ENCODE measurements at regions not wholly inside any gene's neighbourhood (a gene's known extent, or its start where the extent isn't known, plus 50 kb on each side); places are given as distances from the start of the nearest gene placed in this dataset.

DNA sequence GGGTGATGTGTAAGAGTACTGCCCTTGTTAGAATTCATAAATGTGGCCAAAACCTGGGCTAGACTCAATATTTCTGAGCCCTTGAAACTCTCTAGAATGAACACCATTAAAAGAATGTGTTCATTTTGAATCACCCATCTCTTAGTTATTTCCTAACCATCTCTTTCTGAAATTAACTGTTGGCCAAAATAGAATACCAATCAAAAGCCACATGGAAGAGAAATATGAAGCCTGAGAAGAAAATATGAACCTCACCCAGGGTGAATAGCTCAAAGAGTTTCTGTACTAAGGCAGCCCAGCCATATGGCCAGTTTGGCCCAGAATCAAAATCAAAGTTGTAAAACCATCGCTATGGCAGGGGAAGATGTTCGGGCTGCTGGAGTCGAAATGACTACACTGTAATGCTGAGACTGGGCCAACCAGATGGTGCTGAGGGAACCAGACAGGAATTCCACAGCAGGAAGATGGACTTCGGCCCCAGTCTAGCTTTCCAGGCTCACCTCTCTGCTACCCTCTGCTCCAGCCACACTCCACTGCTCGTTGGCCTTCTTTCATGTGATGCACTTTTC, 154.3 kb upstream of the ZFHX3 start:
- no peak for DNase-seq

DNA sequence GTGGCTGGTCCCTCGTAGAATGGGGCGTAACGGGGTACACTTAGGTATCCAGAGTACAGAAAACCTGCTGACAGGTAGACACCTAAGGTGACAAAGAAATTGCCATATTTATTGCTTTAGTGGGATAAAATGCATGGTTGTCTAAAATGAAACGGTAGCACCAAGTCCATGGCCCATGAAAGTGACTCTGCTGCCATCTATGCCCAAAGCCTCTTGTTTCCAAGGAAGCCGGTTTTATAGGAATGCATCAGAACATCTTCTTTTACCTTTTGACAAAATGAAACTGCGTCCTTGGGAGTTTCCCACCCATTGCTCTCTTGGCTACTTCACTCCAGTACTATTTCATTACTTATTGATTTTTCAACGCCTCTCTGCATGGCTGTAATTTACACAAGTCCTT, 151.3 kb upstream of the ZFHX3 start:
- DNase-seq, result no peak

DNA sequence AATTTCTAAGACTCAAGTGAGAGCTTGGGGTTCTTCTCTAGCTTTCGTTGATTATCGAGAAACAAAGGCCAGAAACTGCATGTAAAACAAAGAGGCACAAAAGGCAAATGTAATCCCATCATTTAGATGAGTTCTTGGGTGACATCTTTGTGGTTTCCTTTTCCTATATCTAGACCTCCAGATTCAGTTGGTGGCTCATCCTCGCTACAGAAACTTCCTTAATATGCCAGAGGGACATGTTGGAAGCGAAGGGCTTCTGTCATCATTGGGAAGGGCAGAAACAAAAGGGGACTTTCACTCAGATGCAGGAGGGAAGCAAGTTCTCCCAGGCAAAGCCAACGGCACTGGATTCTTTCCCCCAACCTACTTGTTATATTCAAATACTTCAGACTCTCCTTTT, 150.6 kb upstream of the ZFHX3 start:
- DNase-seq, result no peak

DNA sequence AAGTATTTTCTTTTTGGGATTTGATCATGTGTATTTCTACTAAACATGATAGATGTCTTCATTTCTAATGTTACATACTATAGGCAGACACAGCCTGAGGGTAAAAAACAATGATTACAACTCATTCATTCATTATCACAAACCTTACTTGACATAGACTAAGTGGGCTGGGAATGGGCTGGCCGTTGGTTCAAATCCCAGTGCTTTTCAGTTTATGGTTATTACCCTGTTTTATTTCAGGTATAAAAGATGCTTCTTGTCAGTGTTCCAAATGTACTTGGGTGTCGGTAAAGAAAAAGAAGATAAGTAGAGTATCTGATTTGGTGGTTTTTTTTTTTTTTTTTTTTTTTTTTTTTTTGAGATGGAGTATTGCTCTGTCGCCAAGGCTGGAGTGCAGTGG, 149.7 kb upstream of the ZFHX3 start:
- no peak for DNase-seq

DNA sequence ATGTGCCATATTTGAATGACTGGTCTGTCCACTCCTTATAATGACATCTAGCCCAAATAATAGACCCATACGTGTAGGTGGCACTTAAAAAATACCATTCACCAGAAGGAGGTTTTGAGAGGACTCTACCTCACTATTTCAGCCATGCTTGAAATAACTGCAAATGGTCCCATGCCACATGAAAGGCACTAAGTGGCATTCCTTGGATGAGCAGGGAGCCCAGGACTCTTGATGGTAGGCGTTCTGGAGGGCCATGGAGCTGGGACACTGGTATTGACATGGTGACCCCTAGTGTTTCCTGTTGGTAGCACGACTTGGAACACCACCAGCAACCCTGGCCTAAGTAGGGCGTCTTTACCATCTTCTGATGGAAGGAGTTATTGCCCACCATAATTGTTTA, 148.7 kb upstream of the ZFHX3 start:
- DNase-seq, result peak; percentile 6

DNA sequence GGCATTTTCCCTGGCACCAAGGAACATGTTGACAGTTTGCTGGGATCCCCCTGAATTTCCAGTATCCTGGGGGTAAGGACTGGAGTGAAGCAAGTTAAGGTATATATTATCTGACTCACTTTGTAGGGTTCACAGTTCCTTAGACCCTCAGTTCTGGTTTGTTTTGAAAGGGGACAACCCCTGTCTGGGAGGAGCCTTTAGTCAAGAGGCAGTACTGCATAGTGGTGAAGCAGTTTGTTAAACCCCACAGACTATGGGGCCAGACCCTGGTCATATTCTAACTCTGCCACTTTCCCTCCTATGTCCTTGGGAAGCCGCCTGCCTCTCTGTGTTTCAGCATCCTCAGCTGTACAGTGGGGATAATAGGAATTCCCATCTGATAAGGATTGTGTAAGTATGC, 145.5 kb upstream of the ZFHX3 start:
- DNase-seq, result no peak

DNA sequence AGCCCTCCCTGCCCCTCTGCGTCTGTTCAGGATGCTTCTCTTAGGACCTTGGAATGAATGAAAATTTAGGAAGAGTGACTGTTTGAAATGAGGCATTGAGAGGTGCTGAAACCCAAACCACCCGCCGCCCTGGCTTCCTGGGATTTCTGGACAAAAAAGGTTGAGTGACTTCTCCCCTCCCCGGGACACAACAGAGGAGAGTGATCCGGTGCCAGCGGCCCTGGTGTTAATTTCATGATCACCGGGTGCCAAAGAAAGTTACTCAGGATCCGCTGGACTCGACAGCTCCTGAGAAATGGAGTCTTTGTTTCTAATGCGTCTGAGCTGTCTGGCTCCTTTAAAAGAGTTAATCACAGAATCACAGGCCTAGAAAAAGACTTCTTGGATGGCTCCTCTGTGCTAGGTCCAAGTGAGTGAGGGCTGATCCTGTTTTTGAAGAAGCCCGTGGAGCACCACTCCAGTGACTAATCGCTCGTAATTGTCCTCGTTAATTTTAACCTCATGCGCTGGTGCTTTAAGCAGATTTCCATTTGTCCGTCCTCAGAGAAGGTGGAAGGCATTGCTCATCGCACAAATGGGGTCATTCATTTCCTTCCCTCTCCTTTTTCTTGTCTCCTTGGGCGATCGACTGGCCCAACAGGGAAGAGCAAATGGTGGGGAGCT, 144.4 kb upstream of the ZFHX3 start:
- DNase-seq, result no peak

DNA sequence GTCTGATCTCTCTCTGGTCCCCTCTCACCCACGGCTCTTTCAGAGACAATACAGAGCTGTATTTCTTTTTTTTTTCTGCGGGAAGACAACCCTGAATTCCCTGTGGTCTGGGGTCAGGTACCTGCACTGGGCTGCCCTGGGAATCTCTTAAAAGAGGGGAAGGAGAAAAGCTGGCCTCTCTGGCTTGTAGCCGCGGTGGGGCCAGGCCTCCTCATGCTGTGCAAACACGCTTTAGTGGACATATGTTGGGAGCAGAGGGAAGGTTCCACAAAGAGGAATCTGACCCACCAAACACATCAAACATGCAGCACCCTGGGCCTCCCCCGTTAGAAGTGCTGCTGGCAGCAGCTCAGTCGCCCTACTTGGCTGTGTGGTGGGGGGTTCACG, 143.7 kb upstream of the ZFHX3 start:
- DNase-seq, result no peak

DNA sequence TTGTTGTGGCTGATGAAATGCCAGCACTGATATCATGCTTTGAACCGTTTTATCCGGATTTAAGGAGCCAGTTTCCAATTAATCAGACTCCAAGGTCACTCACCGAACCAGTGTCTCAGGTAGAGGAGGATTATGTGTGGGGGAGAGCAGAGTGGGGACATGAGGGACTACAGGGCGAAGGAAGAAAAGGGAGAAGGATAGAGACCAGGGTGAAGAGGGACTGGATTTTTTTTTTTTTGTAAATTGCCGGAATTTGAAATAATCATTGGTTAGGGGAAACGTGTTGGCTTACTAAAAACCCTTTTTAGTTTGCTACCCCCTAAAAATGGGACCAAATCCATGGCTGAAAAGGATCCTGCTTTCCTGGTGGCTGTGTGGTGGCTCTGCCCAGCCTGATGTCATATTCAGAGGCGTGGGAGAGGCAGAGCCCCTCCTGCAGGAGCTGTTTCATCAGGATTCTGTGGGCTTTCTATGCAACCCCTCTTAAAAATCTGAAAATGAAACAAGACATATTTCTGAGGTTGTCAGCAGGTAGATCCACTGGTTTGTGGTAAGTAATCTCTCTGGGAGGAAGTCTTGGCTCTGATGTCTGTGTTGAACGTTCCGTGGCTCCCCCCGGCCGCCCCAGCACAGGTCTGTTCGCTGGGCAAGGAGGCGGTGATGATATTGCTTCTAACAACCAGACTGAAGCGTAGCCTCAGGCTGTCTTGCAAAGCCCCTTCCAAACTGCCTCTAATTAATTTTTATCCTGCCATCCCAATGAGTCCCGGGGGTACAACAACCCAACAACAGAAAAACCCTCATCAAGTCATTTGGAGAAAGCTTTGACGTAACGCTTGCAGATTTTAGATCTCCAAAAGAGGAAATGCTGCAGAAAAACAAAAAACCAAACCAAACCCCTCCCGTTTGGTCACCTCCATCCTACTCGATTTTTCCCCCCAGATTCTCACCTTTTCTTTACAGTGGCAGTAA, 143.0 kb upstream of the ZFHX3 start:
- DNase-seq, result no peak

DNA sequence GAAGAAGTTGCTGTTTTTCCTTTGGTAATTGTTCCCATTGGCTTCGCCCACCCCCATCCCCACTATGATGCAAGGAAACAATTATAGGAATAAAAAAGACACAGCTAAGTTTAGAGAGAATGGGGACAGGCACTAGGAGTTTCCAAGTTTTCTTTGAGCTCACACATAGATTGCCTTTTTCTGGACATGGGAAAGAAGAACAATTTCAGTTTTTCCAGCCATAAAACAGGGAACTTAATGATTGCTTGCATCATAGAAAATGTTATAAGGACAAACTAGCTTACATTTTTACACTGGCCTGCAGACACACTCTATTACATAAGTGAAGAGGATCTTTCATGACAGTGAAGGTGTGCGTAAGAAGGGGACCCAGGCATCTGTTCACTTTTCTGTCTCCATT, 142.3 kb upstream of the ZFHX3 start:
- DNase-seq, result no peak

DNA sequence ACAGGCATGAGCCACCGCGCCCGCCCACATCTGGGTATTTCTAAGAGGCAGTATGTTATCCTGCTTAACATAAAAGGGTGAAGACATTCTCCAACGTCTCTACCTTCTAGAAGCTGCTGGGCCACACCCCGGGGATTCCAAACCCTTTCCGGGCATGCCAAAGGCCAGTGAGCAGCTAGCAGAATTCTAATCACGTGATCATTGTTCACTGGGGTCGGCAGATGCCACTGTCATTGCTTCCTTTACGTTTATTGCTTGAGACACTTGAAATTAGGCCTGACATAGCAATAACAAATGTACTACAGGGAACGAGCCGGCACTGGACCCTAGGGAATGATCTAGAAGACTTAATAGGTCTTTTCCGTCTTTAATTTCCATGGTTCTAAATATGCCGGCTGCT, 141.2 kb upstream of the ZFHX3 start:
- DNase-seq, result no peak

DNA sequence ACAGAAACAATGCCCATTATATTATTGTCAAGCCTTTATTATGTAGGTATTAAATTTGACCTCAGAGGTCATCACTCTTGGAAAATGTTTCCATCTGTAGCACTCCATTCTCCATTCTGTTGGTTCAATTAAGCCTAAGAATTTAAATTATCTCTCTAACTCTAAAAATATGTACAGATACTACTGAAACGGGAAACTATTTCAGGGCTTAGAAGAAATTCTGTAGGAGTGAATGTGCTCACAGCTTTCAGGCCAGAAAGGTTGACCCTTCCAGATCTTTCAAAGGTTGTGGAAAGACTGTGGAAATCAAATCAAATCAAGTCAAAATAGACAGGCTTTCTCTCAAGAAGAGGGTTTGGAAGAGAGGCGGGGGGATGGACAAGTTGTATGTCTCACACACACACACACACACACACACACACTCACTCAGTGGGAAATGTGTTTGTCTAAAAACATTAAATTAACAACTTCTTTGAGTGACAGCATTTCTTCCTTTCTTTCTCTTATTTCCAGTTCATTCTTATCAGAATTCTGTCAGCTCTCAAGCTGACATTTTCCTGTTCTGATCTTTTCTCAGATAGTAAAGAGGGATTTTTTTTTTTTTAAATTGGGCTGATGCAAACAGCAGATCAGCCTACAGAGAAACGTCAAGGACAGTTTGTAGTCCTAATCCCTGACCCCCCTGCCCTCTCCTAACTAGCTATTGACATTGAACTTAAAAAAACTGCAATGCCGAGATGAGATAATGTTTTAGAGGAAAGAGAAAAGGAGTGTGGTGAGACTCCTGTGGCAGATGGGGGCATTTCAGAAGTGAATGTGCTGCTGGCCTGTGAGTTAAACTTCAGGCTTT, 139.0 kb upstream of the ZFHX3 start:
- DNase-seq, result peak; percentile 13

DNA sequence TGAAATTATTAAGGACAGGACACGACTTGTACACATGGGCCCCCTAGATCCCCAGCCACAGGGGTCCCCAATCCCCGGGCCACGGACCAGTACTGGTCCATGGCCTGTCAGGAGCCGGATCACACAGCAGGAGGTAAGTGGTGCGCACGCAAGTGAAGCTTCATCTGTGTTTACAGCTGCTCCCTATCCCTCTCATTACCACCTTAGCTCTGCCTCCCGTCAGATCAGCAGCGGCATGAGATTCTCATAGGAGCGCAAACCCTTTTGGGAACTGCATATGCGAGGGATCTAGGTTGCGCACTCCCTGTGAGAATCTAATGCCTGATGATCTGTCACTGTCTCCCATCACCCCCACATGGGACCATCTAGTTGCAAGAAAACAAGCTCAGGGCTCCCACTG, 137.8 kb upstream of the ZFHX3 start:
- no peak for DNase-seq

DNA sequence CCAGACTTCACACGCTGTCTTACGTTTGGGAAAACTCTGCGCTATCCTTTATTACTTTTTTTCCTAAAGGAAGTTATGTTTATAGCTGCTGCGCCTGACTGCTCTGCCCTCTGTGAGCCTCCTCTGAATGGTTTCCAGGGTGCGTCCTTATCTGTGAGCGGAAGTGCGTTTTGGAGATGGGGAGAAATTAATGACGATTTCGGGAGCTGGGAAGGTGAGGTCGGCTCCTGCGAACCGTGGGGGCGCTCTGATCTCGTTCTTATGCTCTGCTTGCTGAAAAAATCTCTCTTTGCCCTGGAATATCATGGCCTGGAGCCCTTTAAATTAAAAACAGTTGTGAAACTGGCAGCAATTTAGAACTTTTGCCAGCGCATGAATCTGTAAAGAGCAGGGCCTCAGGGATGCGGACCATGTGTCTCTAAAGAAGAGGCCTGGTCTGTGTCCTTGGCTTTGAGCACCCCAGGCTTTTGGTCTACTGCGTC, 135.7 kb upstream of the ZFHX3 start:
- DNase-seq, result no peak

DNA sequence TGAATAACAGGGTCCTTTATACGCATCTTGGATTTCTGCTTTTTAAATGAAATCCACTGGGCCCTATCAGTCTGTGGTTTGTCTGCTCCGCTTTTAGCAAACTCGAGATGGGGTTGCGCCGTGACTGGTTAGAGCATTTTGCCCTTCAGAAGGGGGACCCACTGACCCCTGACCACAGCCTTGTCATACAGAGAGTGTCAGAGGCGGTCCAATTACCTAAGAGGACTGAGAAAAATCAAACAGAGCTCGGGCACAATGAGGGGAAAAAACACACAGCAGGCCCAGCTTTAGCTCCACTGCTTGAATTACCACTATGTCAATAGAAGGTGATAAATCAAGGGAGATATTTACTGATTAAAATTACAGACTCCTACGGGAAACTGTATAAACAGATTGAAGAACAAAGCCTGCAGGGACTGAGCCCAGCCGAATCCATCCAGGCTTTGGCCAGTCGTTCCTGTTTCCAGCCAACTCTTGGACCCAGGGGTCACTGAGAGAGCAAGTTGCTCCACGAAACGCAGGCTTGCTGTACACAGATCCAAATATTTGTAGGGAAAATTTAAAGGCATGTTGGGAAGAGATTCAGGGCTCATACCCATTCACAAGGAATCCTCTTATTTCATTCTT, 131.9 kb upstream of the ZFHX3 start:
- DNase-seq, result no peak

DNA sequence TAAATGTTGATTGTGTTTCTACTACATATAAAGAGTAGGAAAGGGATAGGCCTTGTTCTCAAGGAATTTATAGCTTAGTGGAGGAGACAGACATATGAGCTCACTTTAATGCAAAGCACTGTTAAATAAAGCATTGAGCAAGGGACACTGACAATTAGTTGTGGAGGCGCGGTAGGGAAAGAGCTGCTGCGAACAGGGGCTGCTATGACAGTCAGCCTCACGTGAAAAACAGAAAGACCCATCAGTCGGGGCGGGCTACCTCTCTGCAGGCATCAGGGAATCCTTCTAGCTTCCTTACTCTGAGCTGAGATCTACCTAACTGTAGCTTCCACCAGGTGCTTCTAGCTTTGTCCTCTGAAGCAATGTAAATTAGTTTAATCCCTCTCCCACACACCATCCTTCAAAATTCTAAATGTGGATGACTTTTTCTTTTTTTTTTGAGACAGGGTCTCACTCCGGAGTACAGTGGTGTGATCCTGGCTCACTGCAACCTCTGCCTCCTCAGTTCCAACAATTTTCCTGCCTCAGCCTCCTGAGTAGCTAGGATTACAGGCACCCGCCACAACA, 129.9 kb upstream of the ZFHX3 start:
- DNase-seq, result no peak

DNA sequence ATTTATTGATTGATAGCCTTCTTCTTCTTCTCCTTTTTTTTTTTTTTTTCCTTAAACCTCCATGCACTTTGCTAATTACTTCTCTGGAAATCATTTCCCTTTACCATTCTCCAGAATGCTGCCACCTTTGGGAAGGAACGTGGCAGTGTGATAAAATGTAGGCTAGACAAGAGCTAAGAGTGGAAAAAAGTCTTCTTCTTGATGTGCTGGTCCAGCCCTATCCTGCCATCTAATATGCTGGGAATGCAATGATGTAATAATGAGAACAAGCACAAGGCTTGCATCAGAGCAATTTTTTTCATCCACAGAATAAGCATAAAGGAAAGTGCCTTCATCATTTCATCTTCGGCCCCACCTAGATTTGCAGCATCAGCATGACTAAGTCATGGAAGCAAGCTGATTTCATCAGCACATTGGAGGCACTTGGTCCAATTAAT, 128.7 kb upstream of the ZFHX3 start:
- no peak for DNase-seq

DNA sequence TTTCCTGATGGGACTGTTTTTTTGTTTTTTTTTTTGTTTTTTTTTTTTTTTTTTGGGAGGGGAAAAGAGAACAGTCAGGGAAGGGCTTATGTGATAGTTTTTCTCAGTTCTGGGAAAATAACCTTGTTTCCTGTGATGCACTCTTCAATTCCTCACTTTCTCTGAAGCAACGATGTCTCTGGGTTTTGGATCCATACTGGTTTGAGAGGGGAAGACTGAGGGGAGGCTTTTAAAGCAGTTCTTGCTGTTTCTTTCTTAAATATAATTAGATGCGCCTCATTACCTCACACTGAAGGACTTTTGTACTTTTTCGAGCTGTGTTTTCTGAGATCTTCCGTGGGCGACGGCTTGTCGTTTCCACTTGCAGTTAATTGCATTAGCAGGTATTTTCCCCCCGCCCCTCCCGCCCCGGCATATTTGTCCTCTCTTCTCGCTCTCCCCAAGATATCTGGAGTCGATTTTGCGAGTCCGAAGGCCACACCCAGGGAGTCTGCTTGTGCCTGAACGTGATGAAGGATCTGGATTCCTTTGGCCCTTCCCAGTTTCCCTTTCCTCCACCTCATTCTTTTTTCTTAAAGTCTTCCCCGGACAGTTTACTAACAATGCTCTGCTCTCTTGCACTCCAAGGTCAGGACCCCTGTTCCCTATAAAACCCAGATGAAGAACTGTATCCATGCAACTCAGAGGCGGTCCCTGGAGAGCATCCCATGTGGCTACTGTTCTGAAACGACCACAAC, 125.2 kb upstream of the ZFHX3 start:
- DNase-seq, result no peak

DNA sequence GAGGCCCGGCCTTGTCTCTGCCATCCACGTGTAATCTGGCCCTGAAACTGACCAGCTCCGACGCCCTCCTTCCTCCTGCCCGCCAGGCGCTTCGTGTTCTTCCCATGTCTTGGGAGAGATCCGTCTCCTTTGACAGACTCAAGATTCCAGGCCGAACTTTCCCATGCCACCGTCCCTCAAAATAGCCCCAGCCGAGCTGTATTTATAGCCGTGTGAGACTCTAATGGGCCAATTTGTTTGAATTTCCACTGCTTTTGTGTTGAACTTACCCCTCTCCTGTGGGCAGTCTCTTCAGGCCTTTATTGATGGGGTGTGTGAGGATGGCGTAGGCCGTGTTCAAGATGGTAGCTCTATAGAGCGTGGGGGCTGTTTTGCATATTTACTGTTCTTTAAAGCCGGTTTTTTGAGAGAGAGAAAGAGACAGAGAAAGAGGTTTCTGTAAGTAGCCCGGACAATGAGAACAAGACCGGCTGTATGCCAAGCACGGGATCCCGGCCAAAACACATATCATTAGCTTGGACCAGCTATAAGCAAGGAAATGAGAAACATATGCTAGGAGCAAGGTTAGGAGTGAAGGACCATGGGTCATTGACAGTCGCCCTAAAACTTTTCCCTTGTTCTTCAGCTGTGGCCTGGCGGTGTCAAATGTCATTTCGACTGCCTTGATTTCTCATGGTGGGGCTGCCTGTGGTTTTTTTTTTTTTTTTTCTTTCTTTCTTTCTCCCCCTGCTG, 124.5 kb upstream of the ZFHX3 start:
- DNase-seq, result no peak

DNA sequence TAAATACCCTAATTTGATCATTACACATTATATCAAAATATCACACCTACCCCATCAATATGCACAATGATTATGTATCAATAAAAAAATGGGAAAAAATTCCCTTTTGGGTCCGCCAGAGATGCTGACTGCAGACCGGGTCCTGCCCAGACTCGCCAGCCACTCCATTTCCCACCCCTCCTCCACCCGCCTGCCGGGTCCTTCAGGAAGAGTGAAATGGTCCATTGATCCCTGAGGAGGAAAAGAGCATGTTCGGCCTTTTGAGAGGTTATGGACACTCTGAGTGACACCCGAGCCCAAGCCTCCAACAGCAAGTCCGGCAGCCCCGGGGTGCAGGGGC, 123.9 kb upstream of the ZFHX3 start:
- DNase-seq, result no peak

DNA sequence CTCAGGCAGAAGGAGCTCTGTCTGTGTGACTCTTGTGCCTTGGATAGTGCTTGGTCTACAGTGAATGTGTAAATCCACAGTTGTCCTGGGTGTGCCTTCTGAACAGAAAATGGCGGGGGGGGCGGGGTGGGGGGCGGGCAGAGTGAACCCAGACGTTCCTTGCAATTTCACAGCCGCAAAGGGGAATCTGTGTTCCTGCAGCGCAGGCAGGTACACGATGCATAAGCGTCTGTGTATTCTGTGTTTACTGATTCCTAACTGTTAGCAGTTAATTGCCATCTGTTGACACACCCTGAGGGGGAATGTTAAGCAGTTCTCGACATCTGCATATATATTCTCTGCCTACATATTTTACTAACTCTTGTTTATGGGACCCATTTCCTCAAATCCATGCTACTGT, 123.5 kb upstream of the ZFHX3 start:
- DNase-seq, result no peak

Data from KG1 (cell line).